GM23338 (cell line): ENCODE measurements at regions not wholly inside any gene's neighbourhood (a gene's known extent, or its start where the extent isn't known, plus 50 kb on each side); places are given as distances from the start of the nearest gene placed in this dataset.

Experiments
- ATAC-seq: fragments of 200-7000 bp; cut with Tn5 transposase; 3 replicates; pipeline ENCODE4 v1.9.1; 2020
- DNase-seq: peaks from one replicate; pipeline ENCODE4 v3.0.0-alpha.2; 2015; ENCODE audit warnings: low spot score
- H2AFZ ChIP-seq: fragments of 200-600 bp; sonication (generic); 2 replicates; pipeline ENCODE4 v1.8.0; 2016; ENCODE audit warnings: antibody characterized with exemption, mild to moderate bottlenecking, moderate library complexity
- H3F3A ChIP-seq: fragments of 200-600 bp; sonication (generic); replicated peaks from 2 replicates; pipeline ENCODE4 v1.8.0; 2017; ENCODE audit warnings: antibody characterized with exemption, mixed run types, low read depth
- H3K27ac ChIP-seq: fragments of 200-600 bp; sonication (generic); 2 replicates; pipeline ENCODE4 v1.6.1; 2016; ENCODE audit warnings: low read depth
- H3K27me3 ChIP-seq: fragments of 200-600 bp; sonication (generic); 2 replicates; pipeline ENCODE4 v1.8.0; 2016; ENCODE audit warnings: mild to moderate bottlenecking, mixed run types, moderate library complexity; ENCODE audit not compliant: insufficient read depth
- H3K36me3 ChIP-seq: fragments of 200-600 bp; sonication (generic); 2 replicates; pipeline ENCODE4 v1.8.0; 2016; ENCODE audit warnings: mild to moderate bottlenecking; ENCODE audit not compliant: insufficient read depth
- H3K4me1 ChIP-seq: fragments of 200-600 bp; sonication (generic); 2 replicates; pipeline ENCODE4 v1.8.0; 2016; ENCODE audit warnings: mild to moderate bottlenecking, moderate library complexity; ENCODE audit not compliant: insufficient read depth
- H3K4me2 ChIP-seq: fragments of 200-600 bp; sonication (generic); 2 replicates; pipeline ENCODE4 v1.7.1; 2017; ENCODE audit warnings: mixed run types
- H3K4me3 ChIP-seq: fragments of 200-600 bp; sonication (generic); 2 replicates; pipeline ENCODE4 v1.6.1; 2016; ENCODE audit warnings: mixed run types
- H3K79me2 ChIP-seq: fragments of 200-600 bp; sonication (generic); replicated peaks from 2 replicates; pipeline ENCODE4 v1.8.0; 2017; ENCODE audit warnings: mild to moderate bottlenecking; ENCODE audit not compliant: insufficient read depth
- H3K9me2 ChIP-seq: fragments of 200-600 bp; sonication (generic); 2 replicates; pipeline ENCODE4 v1.8.0; 2017; ENCODE audit not compliant: insufficient read depth
- H4K20me1 ChIP-seq: fragments of 200-600 bp; sonication (generic); replicated peaks from 2 replicates; pipeline ENCODE4 v1.8.0; 2017; ENCODE audit warnings: mild to moderate bottlenecking; ENCODE audit not compliant: insufficient read depth
- H3K27ac Mint-ChIP-seq: 2 replicates; pipeline ENCODE4 v1.8.0; 2020; ENCODE audit warnings: inconsistent platforms, mild to moderate bottlenecking, moderate library complexity, mixed read lengths
- H3K27me3 Mint-ChIP-seq: 3 replicates; pipeline ENCODE4 v1.8.0; 2022; ENCODE audit warnings: low read depth, mild to moderate bottlenecking, moderate library complexity, mixed read lengths, inconsistent platforms; ENCODE audit not compliant: insufficient read depth, poor library complexity
- H3K36me3 Mint-ChIP-seq: 3 replicates; pipeline ENCODE4 v1.8.0; 2021; ENCODE audit warnings: low read depth, mild to moderate bottlenecking, inconsistent platforms, moderate library complexity, mixed read lengths
- H3K4me1 Mint-ChIP-seq: 3 replicates; pipeline ENCODE4 v1.8.0; 2020; ENCODE audit warnings: mild to moderate bottlenecking, inconsistent platforms, mixed read lengths
- H3K4me3 Mint-ChIP-seq: 3 replicates; pipeline ENCODE4 v1.8.0; 2021; ENCODE audit warnings: moderate library complexity, mild to moderate bottlenecking, inconsistent platforms, mixed read lengths
- H3K9me3 Mint-ChIP-seq: 3 replicates; pipeline ENCODE4 v1.8.0; 2020; ENCODE audit warnings: moderate library complexity, mild to moderate bottlenecking, inconsistent platforms, mixed read lengths
- CREB1 ChIP-seq: fragments of 250-450 bp; sonication (Bioruptor Pico); IDR thresholded peaks from 2 replicates; pipeline ENCODE4 v1.5.0; 2020; ENCODE audit warnings: low read depth, mild to moderate bottlenecking, moderate library complexity
- EZH2 ChIP-seq: fragments of 200-600 bp; sonication (generic); IDR thresholded peaks from one replicate; pipeline ENCODE4 v1.8.0; 2017; ENCODE audit warnings: antibody characterized with exemption, mild to moderate bottlenecking, low read depth; ENCODE audit not compliant: unreplicated experiment
- EZH2phosphoT487 ChIP-seq: fragments of 200-600 bp; sonication (generic); IDR thresholded peaks from one replicate; pipeline ENCODE4 v1.8.1; 2018; ENCODE audit warnings: antibody characterized with exemption; ENCODE audit not compliant: unreplicated experiment
- JUNB ChIP-seq: IDR thresholded peaks from one replicate; pipeline ENCODE4 v1.6.1; 2016; ENCODE audit warnings: antibody characterized with exemption; ENCODE audit not compliant: unreplicated experiment
- NANOG ChIP-seq: IDR thresholded peaks from 2 replicates; pipeline ENCODE4 v1.6.1; 2016; ENCODE audit warnings: antibody characterized with exemption, borderline replicate concordance
- POLR2AphosphoS5 ChIP-seq: IDR thresholded peaks from 2 replicates; pipeline ENCODE4 v1.6.1; 2016; ENCODE audit warnings: antibody characterized with exemption, low read depth
- STAT1 ChIP-seq: IDR thresholded peaks from one replicate; pipeline ENCODE4 v1.6.1; 2016; ENCODE audit warnings: antibody characterized with exemption; ENCODE audit not compliant: unreplicated experiment
- ZNF114 ChIP-seq: fragments of 250-450 bp; sonication (Bioruptor Pico); IDR thresholded peaks from 2 replicates; pipeline ENCODE4 v1.5.0; 2020; ENCODE audit warnings: mild to moderate bottlenecking, moderate library complexity
- ZNF331 ChIP-seq: fragments of 250-450 bp; sonication (Bioruptor Pico); IDR thresholded peaks from 2 replicates; pipeline ENCODE4 v1.5.0; 2020; ENCODE audit warnings: low read depth, mild to moderate bottlenecking, moderate library complexity
- TF ChIP-seq, protein P1 (sequence below): IDR thresholded peaks from one replicate; pipeline ENCODE4 v1.6.1; 2018; ENCODE audit warnings: antibody characterized with exemption; ENCODE audit not compliant: unreplicated experiment
- TF ChIP-seq, protein P2 (sequence below): IDR thresholded peaks from 2 replicates; pipeline ENCODE4 v1.6.1; 2016; ENCODE audit warnings: antibody characterized with exemption
- TF ChIP-seq, protein P3 (sequence below): fragments of 250-450 bp; sonication (Bioruptor Pico); IDR thresholded peaks from 2 replicates; pipeline ENCODE4 v1.5.0; 2020; ENCODE audit warnings: mild to moderate bottlenecking, moderate library complexity
- TF ChIP-seq, protein P4 (sequence below), 2 experiments: fragments of 200-600 bp in 1 of 2; sonication (generic) in 1 of 2; conservative IDR thresholded peaks; 2 replicates each; pipeline versions ENCODE4 v1.5.1 to v1.6.1; 2016 to 2017; ENCODE audit warnings: antibody characterized with exemption in 2 of 2, low read depth in 2 of 2, mild to moderate bottlenecking in 2 of 2, moderate library complexity in 1 of 2

DNA sequence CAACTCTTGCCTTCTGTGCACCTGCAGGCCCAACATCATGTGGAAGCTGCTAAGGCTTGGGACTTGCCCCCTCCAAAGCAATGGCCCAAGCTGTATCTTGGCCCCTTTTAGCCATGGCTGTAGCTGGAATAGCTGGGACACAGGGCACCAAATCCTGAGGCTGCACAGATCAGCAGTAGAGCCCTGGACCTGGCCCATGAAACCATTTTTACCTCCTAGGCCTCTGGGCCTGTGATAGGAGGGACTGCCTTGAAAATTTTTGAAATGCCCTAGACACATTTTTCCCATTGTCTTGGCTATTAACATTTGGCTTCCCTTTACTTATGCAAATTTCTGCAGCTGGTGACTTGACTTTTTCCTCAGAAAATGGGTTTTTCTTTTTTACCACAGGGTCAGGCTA is 68.7 kb downstream of the ING1 start (continued):
- no peak for TF ChIP-seq CREB1
- TF ChIP-seq EZH2phosphoT487 = no peak
- no peak for TF ChIP-seq ZNF114 (CRISPR knock-in tag)

DNA sequence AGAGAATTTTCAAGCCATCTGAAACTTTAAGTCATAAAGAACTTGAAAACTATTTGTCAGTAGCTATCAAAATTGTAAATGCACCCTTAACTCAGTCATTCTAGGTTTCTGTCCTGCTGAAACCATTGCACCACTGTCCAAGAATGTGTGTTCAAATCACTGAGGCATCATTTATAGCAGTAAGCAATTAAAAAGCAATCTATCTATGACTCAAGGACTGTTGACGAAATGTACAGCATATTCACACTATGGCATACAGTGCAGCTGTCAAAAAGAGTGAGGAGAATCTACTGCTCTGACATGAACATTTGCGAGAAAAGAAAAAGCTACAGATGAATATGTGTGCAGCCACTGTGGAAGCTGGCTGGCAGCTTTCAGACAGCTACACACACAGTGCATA is 71.2 kb downstream of the ING1 start:
- ATAC-seq = no peak
- peaks cover 12% of the 10 kb centered on the region for H3K27me3 Mint-ChIP-seq
- H2AFZ ChIP-seq = no peak overlapping the region
- no peaks in the 10 kb centered on the region for H3F3A ChIP-seq
- no peaks in the 10 kb centered on the region for H3K4me1 Mint-ChIP-seq
- no peaks in the 10 kb centered on the region for H3K4me1 ChIP-seq
- no peak for DNase-seq
- 0 out of 2 replicates have a peak, but pooled peaks cover 7% of the 10 kb centered on the region for H3K9me2 ChIP-seq
- no peaks in the 10 kb centered on the region for H3K79me2 ChIP-seq
- H4K20me1 ChIP-seq = no peaks in the 10 kb centered on the region
- H3K27ac Mint-ChIP-seq = no peak overlapping the region
- no peaks in the 10 kb centered on the region for H3K27me3 ChIP-seq
- no peak overlapping the region for H3K27ac ChIP-seq
- H3K4me3 ChIP-seq = no peak overlapping the region
- H3K9me3 Mint-ChIP-seq = peaks cover 43% of the 10 kb centered on the region
- TF ChIP-seq NANOG (no peak), JUNB (no peak), ZNF331 (CRISPR knock-in tag) (no peak), EZH2phosphoT487 (no peak), STAT1 (no peak), POLR2AphosphoS5 (no peak), EZH2 (no peak), ZNF114 (CRISPR knock-in tag) (no peak), CREB1 (no peak)
- TF ChIP-seq, protein P1, sequence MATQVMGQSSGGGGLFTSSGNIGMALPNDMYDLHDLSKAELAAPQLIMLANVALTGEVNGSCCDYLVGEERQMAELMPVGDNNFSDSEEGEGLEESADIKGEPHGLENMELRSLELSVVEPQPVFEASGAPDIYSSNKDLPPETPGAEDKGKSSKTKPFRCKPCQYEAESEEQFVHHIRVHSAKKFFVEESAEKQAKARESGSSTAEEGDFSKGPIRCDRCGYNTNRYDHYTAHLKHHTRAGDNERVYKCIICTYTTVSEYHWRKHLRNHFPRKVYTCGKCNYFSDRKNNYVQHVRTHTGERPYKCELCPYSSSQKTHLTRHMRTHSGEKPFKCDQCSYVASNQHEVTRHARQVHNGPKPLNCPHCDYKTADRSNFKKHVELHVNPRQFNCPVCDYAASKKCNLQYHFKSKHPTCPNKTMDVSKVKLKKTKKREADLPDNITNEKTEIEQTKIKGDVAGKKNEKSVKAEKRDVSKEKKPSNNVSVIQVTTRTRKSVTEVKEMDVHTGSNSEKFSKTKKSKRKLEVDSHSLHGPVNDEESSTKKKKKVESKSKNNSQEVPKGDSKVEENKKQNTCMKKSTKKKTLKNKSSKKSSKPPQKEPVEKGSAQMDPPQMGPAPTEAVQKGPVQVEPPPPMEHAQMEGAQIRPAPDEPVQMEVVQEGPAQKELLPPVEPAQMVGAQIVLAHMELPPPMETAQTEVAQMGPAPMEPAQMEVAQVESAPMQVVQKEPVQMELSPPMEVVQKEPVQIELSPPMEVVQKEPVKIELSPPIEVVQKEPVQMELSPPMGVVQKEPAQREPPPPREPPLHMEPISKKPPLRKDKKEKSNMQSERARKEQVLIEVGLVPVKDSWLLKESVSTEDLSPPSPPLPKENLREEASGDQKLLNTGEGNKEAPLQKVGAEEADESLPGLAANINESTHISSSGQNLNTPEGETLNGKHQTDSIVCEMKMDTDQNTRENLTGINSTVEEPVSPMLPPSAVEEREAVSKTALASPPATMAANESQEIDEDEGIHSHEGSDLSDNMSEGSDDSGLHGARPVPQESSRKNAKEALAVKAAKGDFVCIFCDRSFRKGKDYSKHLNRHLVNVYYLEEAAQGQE = no peak
- TF ChIP-seq, protein P2, sequence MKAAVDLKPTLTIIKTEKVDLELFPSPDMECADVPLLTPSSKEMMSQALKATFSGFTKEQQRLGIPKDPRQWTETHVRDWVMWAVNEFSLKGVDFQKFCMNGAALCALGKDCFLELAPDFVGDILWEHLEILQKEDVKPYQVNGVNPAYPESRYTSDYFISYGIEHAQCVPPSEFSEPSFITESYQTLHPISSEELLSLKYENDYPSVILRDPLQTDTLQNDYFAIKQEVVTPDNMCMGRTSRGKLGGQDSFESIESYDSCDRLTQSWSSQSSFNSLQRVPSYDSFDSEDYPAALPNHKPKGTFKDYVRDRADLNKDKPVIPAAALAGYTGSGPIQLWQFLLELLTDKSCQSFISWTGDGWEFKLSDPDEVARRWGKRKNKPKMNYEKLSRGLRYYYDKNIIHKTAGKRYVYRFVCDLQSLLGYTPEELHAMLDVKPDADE = no peak
- TF ChIP-seq, protein P3, sequence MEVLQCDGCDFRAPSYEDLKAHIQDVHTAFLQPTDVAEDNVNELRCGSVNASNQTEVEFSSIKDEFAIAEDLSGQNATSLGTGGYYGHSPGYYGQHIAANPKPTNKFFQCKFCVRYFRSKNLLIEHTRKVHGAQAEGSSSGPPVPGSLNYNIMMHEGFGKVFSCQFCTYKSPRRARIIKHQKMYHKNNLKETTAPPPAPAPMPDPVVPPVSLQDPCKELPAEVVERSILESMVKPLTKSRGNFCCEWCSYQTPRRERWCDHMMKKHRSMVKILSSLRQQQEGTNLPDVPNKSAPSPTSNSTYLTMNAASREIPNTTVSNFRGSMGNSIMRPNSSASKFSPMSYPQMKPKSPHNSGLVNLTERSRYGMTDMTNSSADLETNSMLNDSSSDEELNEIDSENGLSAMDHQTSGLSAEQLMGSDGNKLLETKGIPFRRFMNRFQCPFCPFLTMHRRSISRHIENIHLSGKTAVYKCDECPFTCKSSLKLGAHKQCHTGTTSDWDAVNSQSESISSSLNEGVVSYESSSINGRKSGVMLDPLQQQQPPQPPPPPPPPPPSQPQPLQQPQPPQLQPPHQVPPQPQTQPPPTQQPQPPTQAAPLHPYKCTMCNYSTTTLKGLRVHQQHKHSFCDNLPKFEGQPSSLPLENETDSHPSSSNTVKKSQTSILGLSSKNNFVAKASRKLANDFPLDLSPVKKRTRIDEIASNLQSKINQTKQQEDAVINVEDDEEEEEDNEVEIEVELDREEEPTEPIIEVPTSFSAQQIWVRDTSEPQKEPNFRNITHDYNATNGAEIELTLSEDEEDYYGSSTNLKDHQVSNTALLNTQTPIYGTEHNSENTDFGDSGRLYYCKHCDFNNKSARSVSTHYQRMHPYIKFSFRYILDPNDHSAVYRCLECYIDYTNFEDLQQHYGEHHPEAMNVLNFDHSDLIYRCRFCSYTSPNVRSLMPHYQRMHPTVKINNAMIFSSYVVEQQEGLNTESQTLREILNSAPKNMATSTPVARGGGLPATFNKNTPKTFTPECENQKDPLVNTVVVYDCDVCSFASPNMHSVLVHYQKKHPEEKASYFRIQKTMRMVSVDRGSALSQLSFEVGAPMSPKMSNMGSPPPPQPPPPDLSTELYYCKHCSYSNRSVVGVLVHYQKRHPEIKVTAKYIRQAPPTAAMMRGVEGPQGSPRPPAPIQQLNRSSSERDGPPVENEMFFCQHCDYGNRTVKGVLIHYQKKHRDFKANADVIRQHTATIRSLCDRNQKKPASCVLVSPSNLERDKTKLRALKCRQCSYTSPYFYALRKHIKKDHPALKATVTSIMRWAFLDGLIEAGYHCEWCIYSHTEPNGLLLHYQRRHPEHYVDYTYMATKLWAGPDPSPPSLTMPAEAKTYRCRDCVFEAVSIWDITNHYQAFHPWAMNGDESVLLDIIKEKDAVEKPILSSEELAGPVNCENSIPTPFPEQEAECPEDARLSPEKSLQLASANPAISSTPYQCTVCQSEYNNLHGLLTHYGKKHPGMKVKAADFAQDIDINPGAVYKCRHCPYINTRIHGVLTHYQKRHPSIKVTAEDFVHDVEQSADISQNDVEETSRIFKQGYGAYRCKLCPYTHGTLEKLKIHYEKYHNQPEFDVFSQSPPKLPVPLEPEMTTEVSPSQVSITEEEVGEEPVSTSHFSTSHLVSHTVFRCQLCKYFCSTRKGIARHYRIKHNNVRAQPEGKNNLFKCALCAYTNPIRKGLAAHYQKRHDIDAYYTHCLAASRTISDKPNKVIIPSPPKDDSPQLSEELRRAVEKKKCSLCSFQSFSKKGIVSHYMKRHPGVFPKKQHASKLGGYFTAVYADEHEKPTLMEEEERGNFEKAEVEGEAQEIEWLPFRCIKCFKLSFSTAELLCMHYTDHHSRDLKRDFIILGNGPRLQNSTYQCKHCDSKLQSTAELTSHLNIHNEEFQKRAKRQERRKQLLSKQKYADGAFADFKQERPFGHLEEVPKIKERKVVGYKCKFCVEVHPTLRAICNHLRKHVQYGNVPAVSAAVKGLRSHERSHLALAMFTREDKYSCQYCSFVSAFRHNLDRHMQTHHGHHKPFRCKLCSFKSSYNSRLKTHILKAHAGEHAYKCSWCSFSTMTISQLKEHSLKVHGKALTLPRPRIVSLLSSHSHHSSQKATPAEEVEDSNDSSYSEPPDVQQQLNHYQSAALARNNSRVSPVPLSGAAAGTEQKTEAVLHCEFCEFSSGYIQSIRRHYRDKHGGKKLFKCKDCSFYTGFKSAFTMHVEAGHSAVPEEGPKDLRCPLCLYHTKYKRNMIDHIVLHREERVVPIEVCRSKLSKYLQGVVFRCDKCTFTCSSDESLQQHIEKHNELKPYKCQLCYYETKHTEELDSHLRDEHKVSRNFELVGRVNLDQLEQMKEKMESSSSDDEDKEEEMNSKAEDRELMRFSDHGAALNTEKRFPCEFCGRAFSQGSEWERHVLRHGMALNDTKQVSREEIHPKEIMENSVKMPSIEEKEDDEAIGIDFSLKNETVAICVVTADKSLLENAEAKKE (CRISPR knock-in tag) = no peak
- TF ChIP-seq, protein P4, sequence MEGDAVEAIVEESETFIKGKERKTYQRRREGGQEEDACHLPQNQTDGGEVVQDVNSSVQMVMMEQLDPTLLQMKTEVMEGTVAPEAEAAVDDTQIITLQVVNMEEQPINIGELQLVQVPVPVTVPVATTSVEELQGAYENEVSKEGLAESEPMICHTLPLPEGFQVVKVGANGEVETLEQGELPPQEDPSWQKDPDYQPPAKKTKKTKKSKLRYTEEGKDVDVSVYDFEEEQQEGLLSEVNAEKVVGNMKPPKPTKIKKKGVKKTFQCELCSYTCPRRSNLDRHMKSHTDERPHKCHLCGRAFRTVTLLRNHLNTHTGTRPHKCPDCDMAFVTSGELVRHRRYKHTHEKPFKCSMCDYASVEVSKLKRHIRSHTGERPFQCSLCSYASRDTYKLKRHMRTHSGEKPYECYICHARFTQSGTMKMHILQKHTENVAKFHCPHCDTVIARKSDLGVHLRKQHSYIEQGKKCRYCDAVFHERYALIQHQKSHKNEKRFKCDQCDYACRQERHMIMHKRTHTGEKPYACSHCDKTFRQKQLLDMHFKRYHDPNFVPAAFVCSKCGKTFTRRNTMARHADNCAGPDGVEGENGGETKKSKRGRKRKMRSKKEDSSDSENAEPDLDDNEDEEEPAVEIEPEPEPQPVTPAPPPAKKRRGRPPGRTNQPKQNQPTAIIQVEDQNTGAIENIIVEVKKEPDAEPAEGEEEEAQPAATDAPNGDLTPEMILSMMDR (conservative IDR thresholded peaks at IDR 0.05; ENCODE audit: low read depth in 2 of 2) = no peak
- no peaks in the 10 kb centered on the region; the same call in 1 of the 2 replicates for H3K36me3 ChIP-seq
- peaks cover 25% of the 10 kb centered on the region for H3K36me3 Mint-ChIP-seq
- H3K4me3 Mint-ChIP-seq = no peak overlapping the region
- H3K4me2 ChIP-seq = no peak overlapping the region
